ENCODE measurements at regions not wholly inside any gene's neighbourhood (a gene's known extent, or its start where the extent isn't known, plus 50 kb on each side); places are given as distances from the start of the nearest gene placed in this dataset.

- DNase-seq = peak; percentile 10
Measured at GRCh38 chr18:75130591-75131328, 78.2 kb downstream of the PTGR3 start.

DNA sequence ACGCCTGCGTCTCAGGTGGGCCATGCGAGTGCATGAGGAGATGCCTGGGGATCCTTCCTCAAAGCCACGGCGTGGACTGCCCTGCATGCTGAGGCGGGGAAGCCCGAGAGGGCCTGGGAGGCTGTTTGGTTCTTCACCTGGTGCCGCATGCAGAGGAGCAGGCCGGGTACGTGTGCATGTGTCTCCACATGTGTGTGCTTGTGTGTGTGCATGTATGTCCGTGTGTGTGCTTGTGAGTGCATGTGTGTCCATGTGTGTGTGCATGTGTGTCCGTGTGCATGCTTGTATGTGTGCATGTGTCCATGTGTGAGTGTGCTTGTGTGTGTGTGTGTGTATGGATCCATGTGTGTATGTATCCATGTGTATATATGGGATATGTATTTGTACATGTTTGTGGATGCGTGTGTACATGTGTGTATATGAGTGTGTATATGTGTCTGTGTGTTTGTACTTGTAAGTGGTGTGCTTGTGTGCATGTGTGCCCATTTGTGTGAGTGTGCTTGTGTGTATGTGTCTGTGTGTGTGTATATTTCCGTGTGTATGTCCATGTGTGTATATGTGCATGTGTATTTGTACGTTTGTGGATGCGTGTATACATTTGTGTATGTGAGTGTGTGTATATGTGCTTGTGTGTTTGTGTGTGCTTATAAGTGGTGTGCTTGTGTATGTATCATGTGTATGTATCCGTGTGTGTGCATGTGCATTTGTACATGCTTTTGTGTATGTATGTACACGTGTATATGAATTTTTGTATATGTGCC is 79.0 kb downstream of the PTGR3 start:
- peak; percentile 23 for DNase-seq

- DNase-seq = peak; percentile 36
Measured at GRCh38 chr18:75128911-75129716, 79.8 kb downstream of the PTGR3 start.

- no peak for DNase-seq
Measured at GRCh38 chr18:75128051-75128605, 80.8 kb downstream of the PTGR3 start.

- DNase-seq = peak; percentile 34
Measured at GRCh38 chr18:75127143-75128021, 81.6 kb downstream of the PTGR3 start.

GRCh38 chr18:75125382-75126331 is 83.3 kb downstream of the PTGR3 start:
- peak; percentile 39 for DNase-seq

GRCh38 chr18:75124991-75125381 is 84.0 kb downstream of the PTGR3 start:
- DNase-seq = peak; percentile 41

DNA sequence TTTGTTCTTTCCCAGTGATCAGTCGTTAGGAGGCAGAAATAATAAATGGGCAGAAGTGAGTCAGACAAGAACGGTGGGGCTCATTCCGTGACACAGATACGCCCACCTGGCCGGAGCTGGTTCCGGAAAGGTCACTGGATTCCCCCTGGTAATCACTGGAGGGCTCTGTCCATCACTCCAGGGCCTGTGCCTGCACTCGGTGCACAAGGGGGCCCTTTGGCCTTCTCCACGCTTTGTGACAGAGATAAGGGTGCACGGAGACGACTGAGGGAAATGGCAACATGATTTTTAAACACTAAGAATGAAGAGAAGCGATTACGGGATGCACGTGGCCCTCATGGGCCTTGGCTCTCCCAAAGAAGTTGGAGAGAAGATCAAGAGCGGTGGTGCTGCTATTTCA is 84.4 kb downstream of the PTGR3 start:
- peak; percentile 3 for DNase-seq

DNA sequence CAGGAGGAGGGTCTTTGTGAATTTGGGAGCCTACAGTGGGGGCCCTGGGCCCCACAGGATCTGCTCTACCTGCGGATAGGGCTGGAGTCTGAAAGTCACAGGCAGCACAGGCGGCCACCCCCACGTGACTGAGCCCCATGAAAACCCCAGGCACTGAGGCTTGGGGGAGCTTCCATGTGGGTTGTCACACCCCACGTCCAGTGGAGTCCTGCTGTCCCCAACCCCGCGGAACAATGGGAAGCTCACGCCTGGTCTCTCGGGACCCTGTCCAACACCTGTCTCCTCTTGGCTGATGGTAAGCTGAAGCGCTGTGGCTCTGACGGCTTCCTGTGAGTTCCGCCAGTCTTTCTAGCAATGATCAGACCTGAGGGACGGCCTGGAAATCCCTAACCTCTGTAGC is 85.8 kb downstream of the PTGR3 start:
- peak; percentile 26 for DNase-seq

DNA sequence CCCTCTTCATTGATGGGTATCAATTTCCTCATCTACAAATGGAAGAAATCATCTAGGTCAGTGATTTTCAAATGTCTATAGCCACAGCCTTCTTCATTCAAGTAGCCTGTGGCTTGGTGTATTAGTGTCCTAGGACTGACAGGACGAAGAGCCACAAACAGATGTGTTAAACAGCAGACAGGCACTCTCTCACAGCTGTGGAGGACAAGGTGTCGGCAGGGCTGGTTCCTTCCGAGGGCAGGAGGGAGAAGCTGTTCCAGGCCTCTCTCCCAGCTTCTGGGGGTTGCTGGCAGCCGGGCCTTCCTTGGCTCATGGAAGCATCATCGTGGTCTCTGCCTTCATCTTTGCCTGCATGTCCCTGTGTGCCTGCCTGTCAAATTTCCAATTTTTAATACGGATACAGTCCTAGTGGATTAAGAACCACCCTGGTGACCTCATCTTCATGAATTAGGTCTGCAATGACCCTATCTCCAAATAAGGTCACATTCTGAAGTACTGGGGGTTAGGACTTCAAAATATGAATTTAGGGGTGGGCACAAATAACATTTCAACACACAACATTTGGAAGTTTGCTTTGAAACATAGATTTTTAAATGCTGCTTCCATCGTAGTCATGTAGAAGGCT is 86.5 kb downstream of the PTGR3 start:
- peak; percentile 1 for DNase-seq

DNA sequence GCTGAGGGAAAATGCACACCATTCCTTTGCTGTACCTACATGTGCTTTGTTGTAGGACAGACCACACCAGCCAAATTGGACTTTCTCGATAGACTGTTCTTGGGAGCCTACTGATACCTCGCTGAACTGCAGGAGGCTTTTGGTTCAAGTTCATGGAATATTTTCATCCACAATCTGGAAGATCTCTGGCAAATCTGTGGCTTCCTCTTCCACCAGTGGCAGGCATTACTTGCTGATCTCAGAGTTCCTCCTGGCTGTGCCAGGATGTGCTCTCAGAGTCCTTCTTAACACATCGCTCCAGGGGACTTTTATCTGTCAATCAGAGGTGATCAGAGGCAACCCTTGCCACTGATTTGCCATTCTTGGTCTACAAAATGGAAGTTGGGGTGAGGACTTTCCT is 87.7 kb downstream of the PTGR3 start:
- no peak for DNase-seq

GRCh38 chr18:75120521-75120920 is 88.4 kb downstream of the PTGR3 start:
- DNase-seq = no peak

- DNase-seq = no peak
Measured at GRCh38 chr18:75116809-75117208, 92.1 kb downstream of the PTGR3 start.

DNA sequence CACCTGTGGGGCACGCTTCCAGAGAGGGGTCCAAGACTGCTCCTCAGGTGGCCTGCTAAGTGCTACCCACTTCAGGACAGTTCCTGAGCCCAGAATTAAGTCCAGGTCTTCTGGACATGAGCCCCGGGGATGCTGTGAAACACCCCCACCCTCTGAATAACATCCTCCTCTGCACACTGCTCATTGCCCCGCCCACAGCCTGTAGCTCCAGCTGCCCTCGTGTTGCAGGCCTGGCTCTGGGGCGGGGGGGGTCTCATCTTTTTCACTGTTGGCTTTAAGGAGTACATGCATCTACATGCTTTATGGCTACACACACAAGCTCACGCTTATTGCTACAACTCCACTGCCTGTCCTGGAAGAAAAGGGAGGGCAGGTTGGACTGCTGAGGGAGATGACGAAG is 92.8 kb downstream of the PTGR3 start:
- DNase-seq = no peak

- DNase-seq = no peak
Measured at GRCh38 chr18:75115514-75115913, 93.4 kb downstream of the PTGR3 start.

Data from activated CD8-positive, alpha-beta memory T cell treated with anti-CD3 and anti-CD28 coated beads, Interleukin-2, amount 50 U/mL, for 48 hours (primary cell).